Adrenal gland (tissue), 9 donors: ENCODE measurements at regions not wholly inside any gene's neighbourhood (a gene's known extent, or its start where the extent isn't known, plus 50 kb on each side); places are given as distances from the start of the nearest gene placed in this dataset.
"Not testable (repeated sequence)": the region's sequence is repeated elsewhere in the genome, so short reads cannot be mapped to it uniquely, and the experiment has no call there.

ENCODE experiments used
- DNase-seq, 7 donors: peaks; one replicate each; pipeline ENCODE4 v3.0.0-alpha.2; 2019 to 2020
- H3K27ac ChIP-seq, 5 donors: fragments of 200-600 bp; sonication (generic) in 4 of 5; 1 replicate in 3 of 5; 2 replicates in 2 of 5; pipeline versions ENCODE4 v1.5.1 to v1.8.0; 2016 to 2020; ENCODE audit warnings: mild to moderate bottlenecking in 1 of 5
- H3K27me3 ChIP-seq: fragments of 200-600 bp; 2 replicates; pipeline ENCODE4 v1.8.0; 2021
- H3K36me3 ChIP-seq, 2 donors: fragments of 200-600 bp; replicated peaks in 1 of 2; 1 replicate in 1 of 2; 2 replicates in 1 of 2; pipeline versions ENCODE4 v1.5.1 to v1.8.0; 2018 to 2022
- H3K4me1 ChIP-seq, 2 donors: fragments of 200-600 bp; replicated peaks in 1 of 2; 1 replicate in 1 of 2; 2 replicates in 1 of 2; pipeline versions ENCODE4 v1.5.1 to v1.8.0; 2018 to 2021
- H3K4me3 ChIP-seq, 4 donors: fragments of 200-600 bp; sonication (generic) in 3 of 4; one replicate each; pipeline ENCODE4 v1.5.1; 2016 to 2018
- H3K9me3 ChIP-seq, 3 donors: fragments of 200-600 bp; sonication (generic) in 1 of 3; replicated peaks in 1 of 3; 1 replicate in 2 of 3; 2 replicates in 1 of 3; pipeline versions ENCODE4 v1.5.1 to v1.8.0; 2016 to 2021
- CTCF ChIP-seq, 6 experiments: fragments of 450-650 bp in 4 of 6; fragments of 200-600 bp in 2 of 6; sonication (generic) in 1 of 6; IDR thresholded peaks; 1 replicate in 5 of 6; 2 replicates in 1 of 6; pipeline versions ENCODE4 v1.5.1 to v1.8.0; 2016 to 2021; ENCODE audit warnings: antibody characterized with exemption in 6 of 6, mild to moderate bottlenecking in 2 of 6, moderate library complexity in 1 of 6
- POLR2A ChIP-seq, 2 donors: fragments of 450-650 bp; IDR thresholded peaks; one replicate each; pipeline ENCODE4 v1.6.1; 2017; ENCODE audit warnings: antibody characterized with exemption in 2 of 2, mild to moderate bottlenecking in 2 of 2, moderate library complexity in 1 of 2
- WGBS, 4 donors: extraction: QIAGEN DNeasy Blood & Tissue Kit in 2 of 4; methylation state at CpG; one replicate each; pipeline versions ENCODE4 v1.1.5 to v1.1.7; 2013 to 2017; 5-methylcytosine and 5-hydroxymethylcytosine counted together
- intact Hi-C, 2 donors: fragments of 100-400 bp; cut with DNase I; formaldehyde crosslinking; loops; one replicate each; pipeline versions ENCODE4 v1.14.1 to v1.15.0; 2022 to 2023
- donor health status: healthy with polysubstance abuse.
- donor health status: Bipolar disorder and iron deficiency.
- donor health status: DM: yes; HTN: yes; CAD: no.
- donor health status: DM: no; HTN: no; CAD: no.
- donor health status: DM: no; HTN: no; CAD: no.

GRCh38 chr2:55776479-55776878 lies 82.8 kb upstream of the PNPT1 start:
- TF ChIP-seq POLR2A (IDR thresholded peaks at IDR 0.05) (no peak), CTCF (IDR thresholded peaks at IDR 0.05) (no peak)
- DNase-seq: no peak
- no peaks in the 10 kb centered on the region for H3K4me1 ChIP-seq
- intact Hi-C loops: no loop called here
- H3K36me3 ChIP-seq: no peaks in the 10 kb centered on the region
- H3K9me3 ChIP-seq: no peaks in the 10 kb centered on the region
- no peak overlapping the region for H3K4me3 ChIP-seq
- H3K27ac ChIP-seq: no peak overlapping the region
- H3K27me3 ChIP-seq: no peaks in the 10 kb centered on the region
- WGBS, 4 donors: 80 to 88% (median 88%) methylated on average over 2 of the region's 2 CpGs

GRCh38 chr2:55775828-55776227 lies 82.2 kb upstream of the PNPT1 start:
- DNase-seq: no peak
- no peak overlapping the region for H3K27ac ChIP-seq
- 59 to 71% (median 63%) methylated on average over 4 of the region's 4 CpGs for WGBS, 4 donors
- H3K27me3 ChIP-seq: no peaks in the 10 kb centered on the region
- H3K9me3 ChIP-seq: no peaks in the 10 kb centered on the region
- no peaks in the 10 kb centered on the region for H3K36me3 ChIP-seq
- intact Hi-C loops: no loop called here
- H3K4me3 ChIP-seq: no peak overlapping the region
- H3K4me1 ChIP-seq: no peaks in the 10 kb centered on the region
- TF ChIP-seq CTCF (IDR thresholded peaks at IDR 0.05): no peak
- TF ChIP-seq POLR2A (IDR thresholded peaks at IDR 0.05): no peak

GRCh38 chr2:55773651-55774050 lies 80.0 kb upstream of the PNPT1 start:
- not testable (repeated sequence) for H3K27me3 ChIP-seq, H3K27ac ChIP-seq, H3K4me3 ChIP-seq, DNase-seq, H3K36me3 ChIP-seq, H3K9me3 ChIP-seq, H3K4me1 ChIP-seq
- intact Hi-C loops: loop anchor here in 1 of 2 donors (5.0 kb wide), 1 partner anchor 234 kb away; no protein-coding TSS in a partner anchor
- WGBS, 4 donors: 88 to 93% methylated on average over 7 to 19 of the region's 31 CpGs; no CpG with 5 or more reads in 2 of the 4 donors

- H3K27ac ChIP-seq: no peak overlapping the region
- H3K36me3 ChIP-seq: no peaks in the 10 kb centered on the region
- 70 to 77% (median 75%) methylated on average over 7 of the region's 7 CpGs for WGBS, 4 donors
- no peak for TF ChIP-seq CTCF (IDR thresholded peaks at IDR 0.05)
- TF ChIP-seq POLR2A (IDR thresholded peaks at IDR 0.05): no peak
- intact Hi-C loops: loop anchor here in 1 of 2 donors (5.0 kb wide), 1 partner anchor 235 kb away; no protein-coding TSS in a partner anchor
- no peaks in the 10 kb centered on the region for H3K27me3 ChIP-seq
- no peak for DNase-seq
- no peak overlapping the region for H3K4me3 ChIP-seq
- no peaks in the 10 kb centered on the region for H3K9me3 ChIP-seq
- H3K4me1 ChIP-seq: no peaks in the 10 kb centered on the region
These were observed 78.7 kb upstream of the PNPT1 start for GRCh38 chr2:55772109-55772980.
